ENCODE measurements at regions not wholly inside any gene's neighbourhood (a gene's known extent, or its start where the extent isn't known, plus 50 kb on each side); places are given as distances from the start of the nearest gene placed in this dataset.
"Not testable (repeated sequence)": the region's sequence is repeated elsewhere in the genome, so short reads cannot be mapped to it uniquely, and the experiment has no call there.

- no peak overlapping the region for H3K27ac ChIP-seq
- no peak for TF ChIP-seq Cebpa-rat (IDR thresholded peaks at IDR 0.05)
These were observed 104.3 kb upstream of the SPATA31D4 start for GRCh38 chr9:81823672-81824554.

GRCh38 chr9:81824802-81825730 lies 103.2 kb upstream of the SPATA31D4 start:
- no peaks in the 10 kb centered on the region for H3K27me3 ChIP-seq
- H3K9ac ChIP-seq, result no peak overlapping the region
- H3K9me3 ChIP-seq, result no peaks in the 10 kb centered on the region
- no peaks in the 10 kb centered on the region for H4K20me1 ChIP-seq
- no peak for TF ChIP-seq Cebpa-rat (IDR thresholded peaks at IDR 0.05)
- H3K4me3 ChIP-seq, result no peak overlapping the region
- H3K4me1 ChIP-seq, result peaks cover 12% of the 10 kb centered on the region
- H3K36me3 ChIP-seq, result no peaks in the 10 kb centered on the region
- H3K27ac ChIP-seq, result no peak overlapping the region
- no peak overlapping the region for H3K4me2 ChIP-seq

More at GRCh38 chr9:81823672-81824554, 104.3 kb upstream of the SPATA31D4 start:
- no peak overlapping the region for H3K9ac ChIP-seq
- peaks cover 12% of the 10 kb centered on the region for H3K4me1 ChIP-seq
- no peaks in the 10 kb centered on the region for H3K9me3 ChIP-seq
- H3K4me2 ChIP-seq, result no peak overlapping the region
- no peaks in the 10 kb centered on the region for H3K27me3 ChIP-seq
- no peak overlapping the region for H3K4me3 ChIP-seq
- H4K20me1 ChIP-seq, result no peaks in the 10 kb centered on the region
- no peaks in the 10 kb centered on the region for H3K36me3 ChIP-seq

GRCh38 chr9:81825846-81826516 lies 102.2 kb upstream of the SPATA31D4 start:
- Histone ChIP-seq H3K9me3 (no peaks in the 10 kb centered on the region), H3K4me3 (no peak overlapping the region), H3K36me3 (no peaks in the 10 kb centered on the region), H3K4me1 (peaks cover 12% of the 10 kb centered on the region), H3K4me2 (no peak overlapping the region), H4K20me1 (no peaks in the 10 kb centered on the region), H3K27me3 (no peaks in the 10 kb centered on the region), H3K27ac (no peak overlapping the region), H3K9ac (no peak overlapping the region)
- no peak for TF ChIP-seq Cebpa-rat (IDR thresholded peaks at IDR 0.05)

- no peak for TF ChIP-seq Cebpa-rat (IDR thresholded peaks at IDR 0.05)
- Histone ChIP-seq H3K27ac (no peak overlapping the region), H3K9me3 (no peaks in the 10 kb centered on the region), H3K4me3 (no peak overlapping the region), H3K4me2 (no peak overlapping the region), H4K20me1 (no peaks in the 10 kb centered on the region), H3K36me3 (no peaks in the 10 kb centered on the region), H3K27me3 (no peaks in the 10 kb centered on the region), H3K4me1 (peaks cover 12% of the 10 kb centered on the region), H3K9ac (no peak overlapping the region)
These were observed 101.7 kb upstream of the SPATA31D4 start for GRCh38 chr9:81826517-81826906.

- Histone ChIP-seq H3K4me2 (0 out of 2 replicates have a peak overlapping the region, but pooled peaks have one; percentile 1), H4K20me1 (no peaks in the 10 kb centered on the region), H3K4me1 (peaks cover 12% of the 10 kb centered on the region), H3K36me3 (no peaks in the 10 kb centered on the region), H3K9ac (no peak overlapping the region), H3K9me3 (no peaks in the 10 kb centered on the region), H3K4me3 (no peak overlapping the region), H3K27me3 (no peaks in the 10 kb centered on the region), H3K27ac (no peak overlapping the region)
- TF ChIP-seq Cebpa-rat (IDR thresholded peaks at IDR 0.05), result no peak
These were observed 100.5 kb upstream of the SPATA31D4 start for GRCh38 chr9:81827616-81828296.

- H3K27ac ChIP-seq, result no peak overlapping the region
- H3K27me3 ChIP-seq, result no peaks in the 10 kb centered on the region
- TF ChIP-seq Cebpa-rat (IDR thresholded peaks at IDR 0.05), result no peak
- H4K20me1 ChIP-seq, result no peaks in the 10 kb centered on the region
- H3K9me3 ChIP-seq, result no peaks in the 10 kb centered on the region
- no peaks in the 10 kb centered on the region for H3K36me3 ChIP-seq
- H3K4me1 ChIP-seq, result peaks cover 12% of the 10 kb centered on the region
- no peak overlapping the region for H3K4me2 ChIP-seq
- no peak overlapping the region for H3K9ac ChIP-seq
- no peak overlapping the region for H3K4me3 ChIP-seq
These were observed 98.9 kb upstream of the SPATA31D4 start for GRCh38 chr9:81829195-81829882.

GRCh38 chr9:81830431-81830830 lies 97.8 kb upstream of the SPATA31D4 start:
- not testable (repeated sequence) for H3K9ac ChIP-seq, H3K36me3 ChIP-seq, H4K20me1 ChIP-seq, H3K4me3 ChIP-seq, H3K27me3 ChIP-seq, H3K4me2 ChIP-seq, H3K27ac ChIP-seq, H3K9me3 ChIP-seq
- peaks cover 12% of the 10 kb centered on the region for H3K4me1 ChIP-seq

- Histone ChIP-seq H3K9me3 (no peaks in the 10 kb centered on the region), H3K27ac (no peak overlapping the region), H3K4me3 (no peak overlapping the region), H3K9ac (no peak overlapping the region), H4K20me1 (no peaks in the 10 kb centered on the region), H3K27me3 (no peaks in the 10 kb centered on the region), H3K4me2 (no peak overlapping the region), H3K36me3 (no peaks in the 10 kb centered on the region), H3K4me1 (peaks cover 9% of the 10 kb centered on the region)
- TF ChIP-seq Cebpa-rat (IDR thresholded peaks at IDR 0.05), result no peak
These were observed 95.5 kb upstream of the SPATA31D4 start for GRCh38 chr9:81832571-81833285.
